DMS 273 (cell line): ENCODE measurements at regions not wholly inside any gene's neighbourhood (a gene's known extent, or its start where the extent isn't known, plus 50 kb on each side); places are given as distances from the start of the nearest gene placed in this dataset.

Experiments used
- DNase-seq: peaks from one replicate; lab custom pipeline; 2025; ENCODE audit not compliant: unreplicated experiment; lab: John Stamatoyannopoulos, UW

GRCh38 chr10:28922127-28922526 is 244.8 kb downstream of the BAMBI start:
- no peak for DNase-seq

- no peak for DNase-seq
These were observed 245.5 kb downstream of the BAMBI start for GRCh38 chr10:28922861-28923260.

DNA sequence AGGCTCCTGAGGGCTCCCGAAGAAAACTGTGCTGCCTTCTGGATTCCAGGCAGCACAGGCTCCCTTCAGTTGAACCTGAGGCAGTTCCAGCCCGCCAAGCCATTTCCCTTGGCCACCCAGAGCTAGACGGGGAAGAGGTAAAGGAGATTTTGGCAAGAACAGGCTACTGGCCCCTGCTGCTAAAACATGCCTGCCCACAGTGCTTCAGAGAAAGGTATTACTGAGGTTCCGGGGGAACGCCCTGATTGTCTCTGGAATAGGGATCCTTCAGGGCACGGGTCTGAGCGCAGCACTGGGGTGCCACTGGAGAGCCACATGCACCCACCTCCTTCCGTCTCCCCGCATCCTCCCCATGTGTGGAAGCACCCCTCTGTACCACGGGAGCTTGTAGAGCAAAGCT is 247.4 kb downstream of the BAMBI start:
- DNase-seq = no peak

DNA sequence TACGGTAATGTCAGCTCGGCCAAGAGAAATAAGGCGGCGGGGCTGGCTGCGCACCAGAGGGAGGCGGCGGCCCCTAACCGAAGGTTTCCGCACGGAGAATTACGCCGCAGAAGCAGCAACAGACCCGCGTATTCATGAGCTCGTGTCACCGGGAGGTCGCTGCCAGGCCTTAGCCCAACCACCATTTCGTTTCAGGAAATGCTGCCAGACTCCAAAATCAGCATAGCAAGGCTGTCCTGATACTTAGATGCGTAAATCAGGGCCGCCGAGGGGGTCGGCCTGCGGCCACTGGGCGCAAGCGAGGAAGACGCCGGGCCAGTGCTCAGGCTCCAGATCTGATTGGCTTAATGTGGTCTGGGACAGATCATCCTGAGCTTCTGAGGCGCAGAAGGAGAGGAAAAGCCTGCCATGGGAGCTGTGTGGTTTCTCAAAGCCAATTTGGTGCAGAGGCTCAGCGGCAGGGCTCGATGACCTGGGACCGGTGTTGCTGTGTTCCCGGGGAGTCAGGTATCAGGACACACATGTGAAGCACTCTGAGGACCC is 247.9 kb downstream of the BAMBI start:
- no peak for DNase-seq

GRCh38 chr10:28926932-28927331 is 249.6 kb downstream of the BAMBI start:
- no peak for DNase-seq

DNA sequence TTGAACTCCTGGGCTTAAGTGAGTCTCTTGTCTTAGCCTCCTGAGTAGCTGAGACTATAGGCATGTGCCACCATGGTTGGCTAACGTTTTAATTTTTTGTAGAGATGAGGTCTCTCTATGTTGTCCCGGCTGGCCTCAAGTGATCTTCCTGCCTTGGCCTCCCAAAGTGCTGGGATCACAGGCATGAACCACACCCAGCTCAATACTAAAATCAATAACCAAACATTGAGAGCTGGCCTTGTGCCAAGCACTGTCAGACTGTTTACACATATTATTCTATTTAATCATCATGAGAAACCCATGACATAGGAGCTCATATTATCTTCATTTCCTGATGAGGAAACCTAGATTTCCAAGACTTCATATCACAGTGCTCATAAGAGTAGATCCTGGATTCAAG is 251.2 kb downstream of the BAMBI start:
- DNase-seq = no peak

DNA sequence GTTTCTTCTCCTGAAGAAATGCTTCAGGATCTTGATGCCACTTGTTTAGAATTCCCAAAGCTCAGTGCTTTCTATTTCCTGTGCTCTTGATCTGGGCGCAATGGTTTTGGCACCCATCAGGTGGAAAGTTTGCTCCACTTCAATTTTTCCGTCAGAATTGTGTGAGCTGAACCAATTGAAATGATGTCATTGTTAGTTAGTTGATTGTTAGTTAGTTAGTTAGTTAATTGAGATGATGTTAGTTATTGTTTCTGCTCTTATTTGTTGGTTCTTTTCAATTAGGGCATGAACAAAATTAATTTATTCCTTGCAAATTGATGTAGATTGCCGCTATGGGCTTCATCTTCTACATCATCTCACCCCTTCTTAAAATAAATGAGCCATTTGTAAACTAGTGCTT is 252.6 kb downstream of the BAMBI start:
- DNase-seq = no peak

DNA sequence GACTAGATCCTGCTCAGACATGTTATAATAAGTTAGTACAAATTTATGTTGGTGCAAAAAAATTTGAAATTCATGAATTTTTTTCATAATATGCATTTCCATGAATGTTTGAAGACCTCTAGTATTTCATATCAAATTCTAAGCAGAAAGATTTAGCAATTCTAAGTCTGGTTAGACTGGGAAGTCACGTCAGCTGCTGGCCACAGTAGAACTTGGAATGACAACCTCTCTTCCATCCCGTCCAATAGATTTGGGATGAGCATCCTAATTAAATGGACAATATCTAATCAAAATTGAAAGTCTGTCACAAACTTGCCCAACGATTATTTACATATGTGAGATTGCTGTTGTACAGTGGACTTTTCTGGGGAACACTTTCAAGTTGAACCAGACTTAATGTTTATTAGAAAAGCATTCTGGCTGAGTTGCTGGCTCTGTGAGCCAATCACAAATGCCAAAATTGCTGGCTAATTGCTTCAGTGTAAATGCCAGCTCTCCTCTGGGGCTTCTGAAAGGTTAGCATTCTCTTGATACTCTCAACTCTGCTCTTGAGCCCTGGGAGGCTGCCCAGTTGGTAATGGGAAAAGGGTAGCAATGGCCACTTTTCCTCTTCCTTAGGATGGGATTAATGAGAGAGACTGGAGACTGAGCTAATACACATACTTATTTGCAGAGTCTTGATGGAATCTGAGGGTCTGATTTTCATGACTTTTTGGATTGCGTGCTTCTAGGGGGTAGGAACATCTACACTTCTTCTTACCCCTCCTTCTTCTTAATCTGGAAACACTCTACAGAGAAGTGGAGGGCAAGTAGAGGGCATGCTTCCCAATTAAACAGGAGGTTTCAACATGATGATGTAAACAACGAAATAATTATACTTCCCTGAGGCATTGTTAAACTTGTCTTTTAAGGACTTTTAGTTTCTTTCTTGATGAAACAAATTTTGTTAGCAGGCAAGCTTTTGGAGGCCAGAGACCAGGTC is 253.5 kb downstream of the BAMBI start:
- no peak for DNase-seq

- no peak for DNase-seq
These were observed 257.7 kb downstream of the BAMBI start for GRCh38 chr10:28935061-28935460.

GRCh38 chr10:28937959-28938358 is 260.6 kb downstream of the BAMBI start:
- no peak for DNase-seq

GRCh38 chr10:28938745-28939144 is 261.4 kb downstream of the BAMBI start:
- DNase-seq = no peak

DNA sequence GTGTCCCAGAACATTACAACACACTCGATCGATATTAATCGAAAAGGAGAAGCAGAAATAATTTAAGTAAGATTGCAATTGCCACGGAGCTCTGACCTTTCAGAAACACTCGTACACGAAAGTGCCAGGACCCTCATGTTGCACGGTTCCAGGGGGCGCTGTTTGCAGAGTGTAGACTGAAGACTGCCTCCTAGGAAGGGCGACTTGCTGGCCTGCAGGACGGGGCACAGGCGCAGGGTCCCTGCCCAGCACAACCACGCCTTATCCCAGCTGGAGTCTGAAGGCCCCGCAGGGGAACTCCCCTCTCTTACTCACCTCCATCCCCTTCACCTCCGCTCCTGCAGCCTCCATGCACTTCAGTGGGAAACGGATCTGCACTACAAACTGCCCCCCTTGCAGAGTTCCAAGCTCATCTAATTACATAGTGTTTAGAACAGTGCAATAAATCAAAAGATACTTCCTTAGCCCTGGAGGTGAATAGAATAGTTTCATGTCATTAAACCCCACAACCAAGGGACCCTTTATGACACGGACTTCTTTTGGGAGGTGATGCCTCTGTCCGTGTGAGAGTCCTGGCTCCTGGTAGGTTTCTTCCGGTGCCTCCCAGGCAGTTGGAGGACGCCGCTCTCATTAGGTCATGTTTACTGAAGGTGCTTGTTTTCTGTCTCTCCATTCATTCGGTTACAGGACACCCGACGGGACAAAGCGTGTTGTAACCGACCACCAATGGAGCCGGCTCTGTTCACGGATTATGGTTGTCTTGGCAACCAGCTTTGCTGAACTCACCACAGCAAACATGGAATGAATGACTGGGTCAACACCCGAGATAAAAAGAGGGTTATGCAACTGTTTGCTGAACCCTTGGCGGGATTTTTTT is 262.2 kb downstream of the BAMBI start:
- peak; percentile 3 for DNase-seq

DNA sequence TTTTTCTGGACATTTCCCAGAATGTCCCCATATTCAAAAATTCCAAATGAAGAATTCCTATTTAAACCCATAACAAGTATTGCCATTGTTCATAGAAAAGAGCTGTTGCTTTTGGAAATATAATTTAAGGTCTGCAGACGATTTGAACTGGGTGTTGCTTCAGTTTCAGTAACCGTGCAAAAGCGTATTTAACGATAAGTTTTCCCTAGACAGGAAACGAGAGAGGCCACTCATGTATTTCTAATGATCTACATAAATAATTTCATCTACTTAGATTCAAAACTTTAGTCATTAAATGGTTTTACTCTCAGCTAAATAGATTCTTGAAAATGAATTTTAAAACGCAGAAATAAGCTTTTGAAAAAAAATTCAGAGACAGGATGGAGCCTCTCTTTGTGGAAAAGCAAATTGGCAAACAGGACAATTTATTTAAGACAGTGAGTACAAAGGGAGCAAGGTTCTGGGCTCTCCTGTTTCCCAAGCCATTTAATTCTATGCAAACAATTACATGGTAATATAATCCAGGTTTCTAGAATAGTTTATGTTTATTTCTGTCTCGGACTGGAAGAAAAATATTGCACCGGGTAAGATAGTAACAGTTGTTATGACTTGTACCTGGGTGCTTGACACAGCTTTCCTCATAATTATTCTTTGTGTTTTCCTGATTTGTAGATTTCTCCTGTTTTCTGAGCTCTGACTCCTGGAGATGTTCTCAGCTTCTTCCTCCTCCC is 263.0 kb downstream of the BAMBI start:
- no peak for DNase-seq

DNA sequence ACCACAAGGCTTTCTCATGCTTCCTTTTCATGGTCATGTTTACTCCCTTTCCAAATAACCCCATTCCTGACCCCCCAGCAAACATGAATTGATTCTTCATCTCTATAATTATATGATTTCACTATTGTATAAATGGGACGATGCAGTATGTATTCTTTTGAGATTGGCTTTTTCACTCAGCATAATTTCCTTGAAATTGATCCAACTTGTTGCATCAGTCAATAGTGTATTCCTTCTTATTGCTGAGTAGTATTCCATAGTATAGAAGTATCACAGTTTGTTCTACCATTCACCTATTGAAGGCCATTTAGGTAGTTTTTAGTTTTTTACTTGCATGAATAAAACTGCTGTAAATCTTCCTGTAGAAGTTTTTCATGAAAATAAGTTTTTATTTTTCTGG is 264.7 kb downstream of the BAMBI start:
- DNase-seq = no peak

- no peak for DNase-seq
These were observed 268.6 kb downstream of the BAMBI start for GRCh38 chr10:28945959-28946358.

DNA sequence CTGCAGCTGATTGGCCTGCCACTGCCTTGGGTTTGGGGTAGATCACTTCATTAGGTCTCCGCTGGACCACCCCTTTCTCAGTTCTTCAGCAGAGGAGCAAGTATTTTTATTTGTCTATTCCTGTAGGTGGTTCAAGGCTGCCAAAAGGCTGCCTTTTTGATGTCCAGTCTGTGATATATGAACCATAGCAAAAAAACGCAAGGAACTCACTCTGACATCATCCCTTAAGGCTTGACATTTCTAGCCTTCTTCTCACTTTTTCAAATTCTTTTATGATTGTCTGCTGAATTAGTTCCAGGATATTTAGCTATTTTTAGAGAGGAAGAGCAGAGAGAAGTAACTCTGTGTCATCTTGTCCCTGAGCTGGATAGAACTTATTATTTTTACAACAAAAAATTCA is 269.2 kb downstream of the BAMBI start:
- no peak for DNase-seq

GRCh38 chr10:28947171-28947570 is 269.9 kb downstream of the BAMBI start:
- DNase-seq = no peak

DNA sequence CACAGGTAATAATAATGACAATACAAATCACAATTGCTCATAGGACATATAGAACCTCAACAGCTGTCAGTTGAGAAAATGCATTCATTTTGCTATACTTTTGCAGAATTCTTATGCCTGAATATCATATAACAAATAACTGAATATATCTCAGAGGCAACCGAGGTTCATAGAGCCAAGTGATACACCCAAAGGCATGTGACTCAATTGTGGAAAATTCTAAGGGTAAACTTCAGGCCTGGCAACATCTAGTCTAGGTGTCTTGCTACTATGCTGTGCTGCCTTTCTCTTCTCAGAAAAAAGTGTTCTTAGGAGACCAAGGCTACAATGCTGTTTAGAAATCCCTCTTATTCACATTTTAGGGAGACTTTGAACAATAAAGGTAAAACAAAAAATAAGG is 270.7 kb downstream of the BAMBI start:
- no peak for DNase-seq

- DNase-seq = no peak
These were observed 272.0 kb downstream of the BAMBI start for GRCh38 chr10:28949005-28950004.

- no peak for DNase-seq
These were observed 274.2 kb downstream of the BAMBI start for GRCh38 chr10:28951484-28951883.
